GM12892 (cell line): ENCODE measurements at regions not wholly inside any gene's neighbourhood (a gene's known extent, or its start where the extent isn't known, plus 50 kb on each side); places are given as distances from the start of the nearest gene placed in this dataset.

Source experiments
- POLR2A ChIP-seq: IDR thresholded peaks from 2 replicates; pipeline ENCODE4 v1.6.1; 2011; ENCODE audit warnings: low read depth, low read length, control low read depth
- POLR2AphosphoS5 ChIP-seq: IDR thresholded peaks from 2 replicates; pipeline ENCODE4 v1.6.1; 2011; ENCODE audit warnings: low read depth, low read length, control low read depth
- TAF1 ChIP-seq: IDR thresholded peaks from 2 replicates; pipeline ENCODE4 v1.6.1; 2011; ENCODE audit warnings: low read depth, mild to moderate bottlenecking, control low read depth, low read length, borderline replicate concordance

GRCh38 chr19:27905074-27905473 lies 1307.9 kb downstream of the UQCRFS1 start:
- no peak for TF ChIP-seq POLR2A
- no peak for TF ChIP-seq POLR2AphosphoS5
- TF ChIP-seq TAF1: no peak
